Stimulated activated CD8-positive, alpha-beta memory T cell treated with anti-CD3 and anti-CD28 coated beads, Interleukin-2, amount 100 ng/mL, for 48 hours (primary cell): ENCODE measurements at regions not wholly inside any gene's neighbourhood (a gene's known extent, or its start where the extent isn't known, plus 50 kb on each side); places are given as distances from the start of the nearest gene placed in this dataset.
"Not testable (repeated sequence)": the region's sequence is repeated elsewhere in the genome, so short reads cannot be mapped to it uniquely, and the experiment has no call there.

Experiments used
- DNase-seq, 2 donors: peaks; one replicate each; pipeline ENCODE4 v3.0.0-alpha.2; 2020; ENCODE audit warnings: low read depth in 2 of 2

- no peak for DNase-seq
These were observed 605.5 kb upstream of the FAM98A start for GRCh38 chr2:34204560-34204959.

GRCh38 chr2:34201099-34201498 is 602.0 kb upstream of the FAM98A start:
- DNase-seq: no peak

GRCh38 chr2:34199971-34200370 is 600.9 kb upstream of the FAM98A start:
- no peak for DNase-seq

GRCh38 chr2:34193164-34193563 is 594.1 kb upstream of the FAM98A start:
- no peak for DNase-seq

GRCh38 chr2:34188464-34189303 is 589.6 kb upstream of the FAM98A start:
- DNase-seq: no peak

GRCh38 chr2:34179511-34179910 is 580.4 kb upstream of the FAM98A start:
- no peak for DNase-seq

- no peak for DNase-seq
These were observed 579.4 kb upstream of the FAM98A start for GRCh38 chr2:34178482-34178881.

- DNase-seq: no peak
These were observed 577.6 kb upstream of the FAM98A start for GRCh38 chr2:34176693-34177092.

- no peak for DNase-seq
These were observed 575.4 kb upstream of the FAM98A start for GRCh38 chr2:34174506-34174905.

GRCh38 chr2:34162231-34162630 is 563.1 kb upstream of the FAM98A start:
- no peak for DNase-seq

GRCh38 chr2:34161549-34161948 is 562.5 kb upstream of the FAM98A start:
- no peak for DNase-seq

- DNase-seq: no peak
These were observed 560.8 kb upstream of the FAM98A start for GRCh38 chr2:34159901-34160300.

GRCh38 chr2:34153484-34153883 is 554.4 kb upstream of the FAM98A start:
- no peak for DNase-seq

- no peak for DNase-seq
These were observed 548.7 kb upstream of the FAM98A start for GRCh38 chr2:34147780-34148179.

GRCh38 chr2:34143149-34143548 is 544.0 kb upstream of the FAM98A start:
- no peak for DNase-seq

GRCh38 chr2:34142531-34143008 is 543.5 kb upstream of the FAM98A start:
- DNase-seq: not testable (repeated sequence)

GRCh38 chr2:34133065-34133464 is 534.0 kb upstream of the FAM98A start:
- not testable (repeated sequence) for DNase-seq

- no peak for DNase-seq
These were observed 527.2 kb upstream of the FAM98A start for GRCh38 chr2:34126279-34126678.

- no peak for DNase-seq
These were observed 525.1 kb upstream of the FAM98A start for GRCh38 chr2:34123996-34124785.

GRCh38 chr2:34121076-34121475 is 522.0 kb upstream of the FAM98A start:
- DNase-seq: no peak

GRCh38 chr2:34115076-34115475 is 516.0 kb upstream of the FAM98A start:
- DNase-seq: no peak

GRCh38 chr2:34112161-34112560 is 513.1 kb upstream of the FAM98A start:
- no peak for DNase-seq

- DNase-seq: no peak
These were observed 511.3 kb upstream of the FAM98A start for GRCh38 chr2:34110392-34110791.
